KMS-11 (cell line): ENCODE measurements at regions not wholly inside any gene's neighbourhood (a gene's known extent, or its start where the extent isn't known, plus 50 kb on each side); places are given as distances from the start of the nearest gene placed in this dataset.

Experiments used
- H2AFZ ChIP-seq: fragments of 200-600 bp; sonication (generic); 2 replicates; pipeline ENCODE4 v1.6.1; 2016; ENCODE audit warnings: antibody characterized with exemption, mixed run types, low read depth
- H3K27ac ChIP-seq: fragments of 200-600 bp; sonication (generic); 2 replicates; pipeline ENCODE4 v1.6.1; 2016; ENCODE audit warnings: mild to moderate bottlenecking, mixed run types
- H3K27me3 ChIP-seq: fragments of 200-600 bp; sonication (generic); 2 replicates; pipeline ENCODE4 v1.6.1; 2017; ENCODE audit warnings: mild to moderate bottlenecking, low read depth, mixed run types, moderate library complexity; ENCODE audit not compliant: insufficient read depth
- H3K36me3 ChIP-seq: fragments of 200-600 bp; sonication (generic); 2 replicates; pipeline ENCODE4 v1.6.1; 2017; ENCODE audit warnings: mild to moderate bottlenecking, mixed run types; ENCODE audit not compliant: insufficient read depth
- H3K4me1 ChIP-seq: fragments of 200-600 bp; sonication (generic); 2 replicates; pipeline ENCODE4 v1.6.1; 2016; ENCODE audit warnings: mild to moderate bottlenecking, low read depth, mixed run types; ENCODE audit not compliant: poor library complexity, severe bottlenecking
- H3K4me2 ChIP-seq: fragments of 200-600 bp; sonication (generic); 2 replicates; pipeline ENCODE4 v1.7.0; 2016; ENCODE audit warnings: mild to moderate bottlenecking, mixed run types
- H3K4me3 ChIP-seq: fragments of 200-600 bp; sonication (generic); IDR thresholded peaks from 2 replicates; pipeline ENCODE4 v1.6.1; 2017; ENCODE audit warnings: low read depth, low read length, mixed read lengths; ENCODE audit not compliant: insufficient read depth
- H3K79me2 ChIP-seq: fragments of 200-600 bp; sonication (generic); 2 replicates; pipeline ENCODE4 v1.6.1; 2016; ENCODE audit warnings: low read depth, mixed run types; ENCODE audit not compliant: insufficient read depth
- H3K9ac ChIP-seq: fragments of 200-600 bp; sonication (generic); 2 replicates; pipeline ENCODE4 v1.6.1; 2016; ENCODE audit warnings: mild to moderate bottlenecking, mixed run types
- H4K20me1 ChIP-seq: fragments of 200-600 bp; sonication (generic); 2 replicates; pipeline ENCODE4 v1.6.1; 2016; ENCODE audit warnings: mild to moderate bottlenecking, mixed run types; ENCODE audit not compliant: insufficient read depth
- CTCF ChIP-seq: fragments of 200-600 bp; sonication (generic); conservative IDR thresholded peaks from 2 replicates; pipeline ENCODE4 v1.6.1; 2017; ENCODE audit warnings: low read depth, mild to moderate bottlenecking, antibody characterized with exemption, low read length, moderate library complexity, mixed read lengths

- no peak overlapping the region for H3K27ac ChIP-seq
- H3K4me3 ChIP-seq, result no peak overlapping the region
- H3K79me2 ChIP-seq, result no peaks in the 10 kb centered on the region
- H3K4me2 ChIP-seq, result no peak overlapping the region
- no peaks in the 10 kb centered on the region for H3K36me3 ChIP-seq
- no peak overlapping the region for H2AFZ ChIP-seq
- H4K20me1 ChIP-seq, result no peaks in the 10 kb centered on the region
- H3K27me3 ChIP-seq, result no peaks in the 10 kb centered on the region
- H3K4me1 ChIP-seq, result no peaks in the 10 kb centered on the region
- no peak for TF ChIP-seq CTCF
- H3K9ac ChIP-seq, result no peak overlapping the region
Observed at GRCh38 chr5:103451261-103451660, 111.3 kb downstream of the NUDT12 start.

GRCh38 chr5:103450333-103451061, 112.1 kb downstream of the NUDT12 start:
- H3K4me1 ChIP-seq, result no peaks in the 10 kb centered on the region
- no peaks in the 10 kb centered on the region for H3K36me3 ChIP-seq
- H2AFZ ChIP-seq, result no peak overlapping the region
- no peaks in the 10 kb centered on the region for H3K27me3 ChIP-seq
- no peaks in the 10 kb centered on the region for H3K79me2 ChIP-seq
- no peak overlapping the region for H3K4me3 ChIP-seq
- no peak overlapping the region for H3K4me2 ChIP-seq
- TF ChIP-seq CTCF, result no peak
- no peak overlapping the region for H3K9ac ChIP-seq
- H3K27ac ChIP-seq, result no peak overlapping the region
- no peaks in the 10 kb centered on the region for H4K20me1 ChIP-seq

- TF ChIP-seq CTCF, result no peak
- Histone ChIP-seq H3K27ac (no peak overlapping the region), H4K20me1 (no peaks in the 10 kb centered on the region), H3K36me3 (no peaks in the 10 kb centered on the region), H3K4me1 (peaks cover 1% of the 10 kb centered on the region), H2AFZ (no peak overlapping the region), H3K4me2 (no peak overlapping the region), H3K27me3 (no peaks in the 10 kb centered on the region), H3K9ac (no peak overlapping the region), H3K4me3 (no peak overlapping the region), H3K79me2 (no peaks in the 10 kb centered on the region)
Observed at GRCh38 chr5:103446813-103447212, 115.8 kb downstream of the NUDT12 start.

DNA sequence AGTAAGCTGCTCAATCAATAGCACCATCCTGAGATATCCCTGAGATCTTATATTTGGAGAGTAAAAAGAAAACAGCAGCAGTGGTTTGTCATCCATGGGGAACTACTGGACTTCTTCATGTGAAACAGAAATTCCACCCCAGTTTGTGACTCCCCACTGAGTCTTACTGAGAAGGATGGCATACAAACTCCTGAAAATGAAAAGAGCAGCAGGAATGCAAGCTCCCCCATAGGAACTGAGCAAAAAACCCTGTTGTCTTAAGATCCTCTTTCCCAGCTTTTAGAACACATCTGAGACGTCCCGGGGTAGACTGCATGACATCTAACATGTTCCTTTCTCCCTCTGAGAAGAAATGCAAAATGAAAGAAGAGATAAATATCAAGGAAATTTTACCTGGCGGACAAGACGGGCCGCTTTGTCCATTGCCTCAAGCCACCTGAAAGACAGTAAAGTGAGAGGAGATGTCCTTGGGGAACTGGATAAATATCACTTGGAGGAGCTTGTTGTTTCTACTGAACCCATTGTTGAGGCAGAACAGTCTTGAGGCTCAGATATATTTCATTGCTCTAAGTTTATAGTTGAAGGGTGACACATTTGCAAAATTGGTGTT, 117.1 kb downstream of the NUDT12 start:
- H3K9ac ChIP-seq, result no peak overlapping the region
- no peaks in the 10 kb centered on the region for H3K79me2 ChIP-seq
- no peak overlapping the region for H2AFZ ChIP-seq
- no peaks in the 10 kb centered on the region for H4K20me1 ChIP-seq
- H3K4me2 ChIP-seq, result no peak overlapping the region
- no peaks in the 10 kb centered on the region for H3K27me3 ChIP-seq
- peaks cover 8% of the 10 kb centered on the region for H3K4me1 ChIP-seq
- H3K27ac ChIP-seq, result no peak overlapping the region
- TF ChIP-seq CTCF, result no peak
- H3K4me3 ChIP-seq, result no peak overlapping the region
- H3K36me3 ChIP-seq, result no peaks in the 10 kb centered on the region
